Mucosa of stomach (tissue), 1 donor: ENCODE measurements at regions not wholly inside any gene's neighbourhood (a gene's known extent, or its start where the extent isn't known, plus 50 kb on each side); places are given as distances from the start of the nearest gene placed in this dataset.

Experiments
- H3K27me3 ChIP-seq: one replicate; pipeline ENCODE4 v1.7.0; 2013; ENCODE audit warnings: mild to moderate bottlenecking, low read length; ENCODE audit not compliant: control insufficient read depth, insufficient read depth
- H3K36me3 ChIP-seq: one replicate; pipeline ENCODE4 v1.7.0; 2013; ENCODE audit warnings: low read length; ENCODE audit not compliant: control insufficient read depth, insufficient read depth
- H3K4me1 ChIP-seq: one replicate; pipeline ENCODE4 v1.7.0; 2013; ENCODE audit warnings: mild to moderate bottlenecking, low read length; ENCODE audit not compliant: control insufficient read depth, insufficient read depth
- H3K4me3 ChIP-seq: one replicate; pipeline ENCODE4 v1.7.0; 2013; ENCODE audit warnings: low read length
- H3K9ac ChIP-seq: one replicate; pipeline ENCODE4 v1.7.0; 2013; ENCODE audit warnings: mild to moderate bottlenecking, low read length, moderate library complexity
- H3K9me3 ChIP-seq: one replicate; pipeline ENCODE4 v1.7.0; 2013; ENCODE audit warnings: mild to moderate bottlenecking, low read length, moderate library complexity; ENCODE audit not compliant: control insufficient read depth
- donor health status: Pancreatic carcinoma.

GRCh38 chr3:43794776-43795175 lies 104.0 kb downstream of the ABHD5 start:
- Histone ChIP-seq H3K36me3 (no peaks in the 10 kb centered on the region), H3K4me3 (no peak overlapping the region), H3K27me3 (peaks cover 8% of the 10 kb centered on the region), H3K9ac (no peak overlapping the region), H3K4me1 (no peaks in the 10 kb centered on the region), H3K9me3 (no peaks in the 10 kb centered on the region)

- Histone ChIP-seq H3K4me3 (no peak overlapping the region), H3K4me1 (no peaks in the 10 kb centered on the region)
Measured at GRCh38 chr3:43795491-43795890, 104.8 kb downstream of the ABHD5 start.

GRCh38 chr3:43796041-43796596 lies 105.4 kb downstream of the ABHD5 start:
- H3K4me3 ChIP-seq = no peak overlapping the region
- H3K27me3 ChIP-seq = peaks cover 4% of the 10 kb centered on the region
- H3K36me3 ChIP-seq = no peaks in the 10 kb centered on the region
- no peaks in the 10 kb centered on the region for H3K9me3 ChIP-seq
- no peaks in the 10 kb centered on the region for H3K4me1 ChIP-seq
- H3K9ac ChIP-seq = no peak overlapping the region

More at GRCh38 chr3:43795491-43795890, 104.8 kb downstream of the ABHD5 start:
- H3K27me3 ChIP-seq = peaks cover 4% of the 10 kb centered on the region
- no peak overlapping the region for H3K9ac ChIP-seq
- no peaks in the 10 kb centered on the region for H3K36me3 ChIP-seq
- no peaks in the 10 kb centered on the region for H3K9me3 ChIP-seq

GRCh38 chr3:43797794-43798193 lies 107.1 kb downstream of the ABHD5 start:
- H3K4me3 ChIP-seq = no peak overlapping the region
- peaks cover 4% of the 10 kb centered on the region for H3K27me3 ChIP-seq
- H3K4me1 ChIP-seq = no peaks in the 10 kb centered on the region
- no peaks in the 10 kb centered on the region for H3K9me3 ChIP-seq
- H3K9ac ChIP-seq = no peak overlapping the region
- no peaks in the 10 kb centered on the region for H3K36me3 ChIP-seq

- Histone ChIP-seq H3K36me3 (no peaks in the 10 kb centered on the region), H3K4me3 (no peak overlapping the region), H3K4me1 (no peaks in the 10 kb centered on the region)
Measured at GRCh38 chr3:43810797-43811196, 120.1 kb downstream of the ABHD5 start.

GRCh38 chr3:43814461-43814860 lies 123.7 kb downstream of the ABHD5 start:
- Histone ChIP-seq H3K36me3 (no peaks in the 10 kb centered on the region), H3K9ac (no peak overlapping the region), H3K4me1 (no peaks in the 10 kb centered on the region)

More at GRCh38 chr3:43810797-43811196, 120.1 kb downstream of the ABHD5 start:
- Histone ChIP-seq H3K9ac (no peak overlapping the region), H3K27me3 (no peaks in the 10 kb centered on the region), H3K9me3 (no peaks in the 10 kb centered on the region)

GRCh38 chr3:43816372-43816771 lies 125.6 kb downstream of the ABHD5 start:
- peaks cover 2% of the 10 kb centered on the region for H3K27me3 ChIP-seq
- H3K4me3 ChIP-seq = no peak overlapping the region
- no peaks in the 10 kb centered on the region for H3K4me1 ChIP-seq
- no peak overlapping the region for H3K9ac ChIP-seq
- H3K9me3 ChIP-seq = no peaks in the 10 kb centered on the region
- H3K36me3 ChIP-seq = no peaks in the 10 kb centered on the region

More at GRCh38 chr3:43814461-43814860, 123.7 kb downstream of the ABHD5 start:
- Histone ChIP-seq H3K9me3 (no peaks in the 10 kb centered on the region), H3K4me3 (no peak overlapping the region), H3K27me3 (no peaks in the 10 kb centered on the region)

GRCh38 chr3:43817064-43817463 lies 126.3 kb downstream of the ABHD5 start:
- no peaks in the 10 kb centered on the region for H3K4me1 ChIP-seq
- no peaks in the 10 kb centered on the region for H3K9me3 ChIP-seq
- H3K36me3 ChIP-seq = no peaks in the 10 kb centered on the region
- H3K27me3 ChIP-seq = peaks cover 2% of the 10 kb centered on the region
- no peak overlapping the region for H3K4me3 ChIP-seq
- H3K9ac ChIP-seq = no peak overlapping the region

- Histone ChIP-seq H3K4me3 (no peak overlapping the region), H3K27me3 (peaks cover 2% of the 10 kb centered on the region), H3K4me1 (no peaks in the 10 kb centered on the region), H3K36me3 (no peaks in the 10 kb centered on the region), H3K9ac (no peak overlapping the region), H3K9me3 (no peaks in the 10 kb centered on the region)
Measured at GRCh38 chr3:43817825-43818224, 127.1 kb downstream of the ABHD5 start.

- H3K36me3 ChIP-seq = no peaks in the 10 kb centered on the region
- peaks cover 2% of the 10 kb centered on the region for H3K27me3 ChIP-seq
- H3K9ac ChIP-seq = no peak overlapping the region
- H3K4me3 ChIP-seq = no peak overlapping the region
- H3K4me1 ChIP-seq = no peaks in the 10 kb centered on the region
- H3K9me3 ChIP-seq = no peaks in the 10 kb centered on the region
Measured at GRCh38 chr3:43818229-43818628, 127.5 kb downstream of the ABHD5 start.

- Histone ChIP-seq H3K9me3 (no peaks in the 10 kb centered on the region), H3K27me3 (no peaks in the 10 kb centered on the region), H3K4me3 (no peak overlapping the region), H3K9ac (no peak overlapping the region), H3K36me3 (no peaks in the 10 kb centered on the region), H3K4me1 (no peaks in the 10 kb centered on the region)
Measured at GRCh38 chr3:43838009-43838758, 147.4 kb downstream of the ABHD5 start.

GRCh38 chr3:43838877-43839276 lies 148.1 kb downstream of the ABHD5 start:
- no peaks in the 10 kb centered on the region for H3K4me1 ChIP-seq
- no peaks in the 10 kb centered on the region for H3K36me3 ChIP-seq
- H3K4me3 ChIP-seq = no peak overlapping the region
- H3K27me3 ChIP-seq = no peaks in the 10 kb centered on the region
- H3K9me3 ChIP-seq = no peaks in the 10 kb centered on the region
- no peak overlapping the region for H3K9ac ChIP-seq
